ENCODE measurements at regions not wholly inside any gene's neighbourhood (a gene's known extent, or its start where the extent isn't known, plus 50 kb on each side); places are given as distances from the start of the nearest gene placed in this dataset.

DNA sequence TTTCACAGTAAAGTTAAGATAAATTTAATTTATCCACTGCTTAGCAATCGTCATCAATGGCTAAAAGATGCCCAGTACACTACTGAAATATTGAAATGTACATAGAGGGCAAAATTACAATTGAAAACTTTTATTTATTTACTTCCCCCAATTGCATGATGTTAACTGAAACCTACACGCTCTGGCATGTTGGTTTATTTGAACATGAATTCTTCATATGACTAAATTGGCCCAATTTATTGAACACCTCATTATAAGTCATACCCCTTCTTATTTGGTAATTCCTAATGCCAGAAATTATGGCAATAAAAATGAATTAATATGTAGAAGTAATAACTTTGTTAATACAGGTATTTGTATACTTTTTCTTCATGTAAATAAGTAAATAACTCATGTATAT lies 183.0 kb upstream of the ZC3H15 start:
- no peak for DNase-seq (ENCODE audit: low read depth, low spot score)
- Histone ChIP-seq H3K4me1 (ENCODE audit: control insufficient read depth, extremely low read depth, insufficient read depth, low read length) (peaks cover under 1% of the 10 kb centered on the region), H3K27ac (ENCODE audit: insufficient read depth, low read depth, low read length) (no peak overlapping the region), H3K9me3 (replicated peaks; ENCODE audit: control insufficient read depth, insufficient read depth, low read length) (no peaks in the 10 kb centered on the region), H3K27me3 (ENCODE audit: control insufficient read depth in 2 of 2, insufficient read depth in 2 of 2, low read length in 2 of 2) (no peaks in the 10 kb centered on the region), H3K4me3 (replicated peaks in 1 of 3; ENCODE audit: insufficient read depth in 1 of 3, low read depth in 1 of 3, low read length in 3 of 3) (no peak overlapping the region), H4K20me1 (replicated peaks; ENCODE audit: control insufficient read depth, extremely low read depth, insufficient read depth, low read length) (no peaks in the 10 kb centered on the region), H3K79me2 (ENCODE audit: control insufficient read depth, insufficient read depth, low read length) (no peaks in the 10 kb centered on the region), H2AFZ (ENCODE audit: low read depth, low read length) (no peak overlapping the region), H3K9ac (replicated peaks; ENCODE audit: extremely low read depth, insufficient read depth, low read length) (no peak overlapping the region), H3K4me2 (ENCODE audit: insufficient read depth, low read length) (no peak overlapping the region), H3K36me3 (ENCODE audit: control insufficient read depth in 2 of 2, extremely low read depth in 1 of 2, insufficient read depth in 2 of 2, low read length in 2 of 2) (no peaks in the 10 kb centered on the region), H3K9me1 (replicated peaks; ENCODE audit: control insufficient read depth, extremely low read depth, insufficient read depth, low read length) (no peaks in the 10 kb centered on the region)
- no peak for FAIRE-seq
- POLR2A ChIA-PET, result no interaction called here
- CTCF ChIA-PET, result no interaction called here
- TF ChIP-seq MYC (IDR thresholded peaks at IDR 0.05; ENCODE audit: low read depth, low read length) (no peak), FOS (IDR thresholded peaks at IDR 0.05; ENCODE audit: borderline replicate concordance, insufficient read depth, low read length) (no peak), JUN (IDR thresholded peaks at IDR 0.05; ENCODE audit: borderline replicate concordance, insufficient read depth, insufficient read length, low read depth) (no peak), CTCF (IDR thresholded peaks at IDR 0.05; ENCODE audit: extremely low read depth in 1 of 2, insufficient read depth in 1 of 2, low read depth in 1 of 2, low read length in 2 of 2) (no peak), MAX (IDR thresholded peaks at IDR 0.05; ENCODE audit: insufficient read depth, insufficient read length) (no peak), POLR2A (IDR thresholded peaks at IDR 0.05; ENCODE audit: low read depth, low read length) (no peak), POLR2AphosphoS5 (IDR thresholded peaks at IDR 0.05; ENCODE audit: insufficient read depth, low read depth, low read length) (no peak), GATA2 (IDR thresholded peaks at IDR 0.05; ENCODE audit: insufficient read depth, insufficient read length, low read depth, low read length) (no peak), EZH2 (IDR thresholded peaks at IDR 0.05; ENCODE audit: borderline replicate concordance, low read depth, low read length, severe bottlenecking) (no peak)
- intact Hi-C loops (cut with micrococcal nuclease), result no loop called here
- dilution Hi-C loops (cut with MboI; ENCODE audit: extremely low pct_ligation_motif_present, low sequenced_read_pairs), result no loop called here
- no TSS peak for BruUV-seq (replicated peaks)

All from endothelial cell of umbilical vein (primary cell).